ENCODE measurements at regions not wholly inside any gene's neighbourhood (a gene's known extent, or its start where the extent isn't known, plus 50 kb on each side); places are given as distances from the start of the nearest gene placed in this dataset.
A peak's percentile ranks its signal among the peaks of the same experiment; 100 is the strongest.

DNA sequence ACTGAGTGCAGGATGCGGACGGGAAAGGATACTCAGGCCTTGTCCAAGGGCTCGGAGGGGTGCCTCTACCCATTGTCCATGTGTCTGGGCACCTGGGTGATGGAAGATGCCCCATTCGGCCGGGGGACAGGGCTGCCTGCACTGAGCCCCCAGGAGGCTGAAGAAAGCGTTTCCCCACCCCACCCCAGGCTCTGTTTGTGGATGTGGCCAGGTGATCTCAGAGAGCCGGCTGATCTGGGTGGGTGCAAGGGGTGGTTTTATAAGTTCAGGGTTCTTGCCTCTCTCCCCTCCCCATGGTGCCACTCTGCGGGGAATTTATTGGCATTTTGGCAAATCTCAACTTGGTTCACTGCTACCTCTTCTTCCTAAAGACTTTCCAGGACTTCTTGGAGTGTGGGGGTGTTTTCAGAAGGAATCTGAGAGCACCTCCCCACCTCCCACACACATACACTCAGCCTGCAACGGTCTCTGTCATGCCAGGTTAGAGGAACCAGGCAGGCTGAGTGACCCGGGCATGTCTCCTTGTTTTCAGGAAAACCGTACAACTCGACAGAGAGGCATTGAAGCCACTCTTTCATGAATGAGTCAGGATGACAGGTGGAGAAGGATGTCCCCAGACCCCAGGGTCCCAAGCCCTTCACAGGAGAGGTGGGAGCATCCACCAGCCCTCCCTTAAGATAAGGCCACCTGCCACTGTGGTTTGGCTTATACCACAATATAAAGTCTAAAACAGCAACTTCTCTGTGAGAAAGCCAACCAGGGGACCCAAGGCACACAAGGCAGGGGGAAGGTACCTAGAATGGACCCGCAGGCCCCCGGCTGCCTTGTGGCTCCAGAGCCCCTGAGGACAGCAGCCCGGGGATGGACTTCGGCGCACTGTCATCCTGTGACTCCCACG is 174.9 kb downstream of the ETS2 start:
- peak in 1 of 2 donors; percentile 40 for DNase-seq

- DNase-seq, result peak; percentile 39 to 79
Measured at GRCh38 chr21:38979271-38980121, 173.8 kb downstream of the ETS2 start.

DNA sequence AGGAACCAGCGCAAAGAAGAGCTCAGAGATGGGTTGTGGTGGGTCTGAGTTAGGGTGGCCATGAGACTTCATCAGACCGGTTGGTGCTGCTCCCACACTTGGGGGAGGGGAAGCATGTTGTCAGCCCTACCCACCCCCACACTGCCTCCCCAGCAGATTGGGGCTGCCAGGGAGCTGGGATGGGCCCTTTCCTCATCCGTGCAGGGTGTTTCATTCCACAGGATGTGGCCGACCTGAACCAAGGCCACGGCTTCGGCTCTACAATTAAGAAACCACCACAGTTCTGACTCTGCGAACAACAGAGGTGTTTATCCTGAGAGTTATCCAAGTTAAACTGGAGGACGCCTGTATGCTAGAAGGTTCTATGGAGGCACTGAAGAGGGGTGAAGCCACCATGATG is 171.2 kb downstream of the ETS2 start:
- DNase-seq, result no peak

DNA sequence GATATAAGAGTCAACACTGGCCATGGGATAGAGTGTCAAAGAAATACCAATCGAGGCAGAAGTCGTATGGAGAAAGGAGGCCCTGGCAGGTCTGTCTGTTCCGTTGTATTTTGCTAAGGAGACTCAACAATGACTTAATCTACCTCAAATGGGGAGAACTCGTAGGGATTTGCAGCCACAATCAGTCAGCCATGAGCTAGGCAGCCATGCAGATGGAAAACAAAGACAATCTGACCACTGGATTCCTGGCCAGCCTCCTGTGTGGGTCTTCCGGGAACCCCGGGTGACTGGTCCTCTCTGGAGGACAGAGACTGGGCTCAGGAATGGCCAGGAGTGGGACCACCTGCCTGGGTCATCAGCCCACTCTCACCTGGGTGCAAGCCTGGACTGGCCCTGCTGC is 167.8 kb downstream of the ETS2 start:
- DNase-seq, result no peak

DNA sequence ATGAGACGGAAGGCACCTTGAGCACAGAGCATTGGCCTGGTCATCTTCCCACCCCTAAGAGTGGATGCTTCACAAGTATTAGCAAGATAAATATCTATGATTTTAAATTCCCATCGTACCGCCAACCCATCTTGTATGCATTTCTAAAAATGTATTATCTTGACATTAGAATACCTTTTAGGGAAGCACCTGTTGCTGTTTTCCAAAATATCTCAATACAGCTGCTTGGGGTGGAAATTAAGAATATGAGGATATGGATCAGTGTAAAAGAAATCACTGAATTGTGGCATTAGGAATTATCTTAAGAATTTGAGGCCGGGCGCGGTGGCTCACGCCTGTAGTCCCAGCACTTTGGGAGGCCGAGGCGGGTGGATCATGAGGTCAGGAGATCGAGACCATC is 166.3 kb downstream of the ETS2 start:
- DNase-seq, result no peak

DNA sequence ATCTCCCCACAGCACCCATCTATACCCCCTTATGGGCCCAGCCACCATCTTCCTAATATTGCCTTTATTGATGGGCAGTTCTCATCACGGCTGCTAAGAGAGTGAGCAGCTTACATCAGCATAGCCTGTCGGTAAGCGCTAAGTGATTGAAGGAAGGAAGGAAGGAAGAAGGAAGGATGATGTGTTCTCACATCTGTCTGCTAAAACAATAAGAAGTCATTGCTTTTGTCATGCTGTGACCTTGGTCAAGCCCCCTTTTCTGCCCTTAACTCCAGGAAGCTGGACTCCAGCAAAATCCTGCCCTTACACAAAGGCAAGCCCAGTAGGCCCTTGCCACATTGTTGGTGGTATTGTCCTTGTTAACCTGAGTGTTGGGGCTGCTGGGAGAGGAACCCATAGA is 165.0 kb downstream of the ETS2 start:
- no peak for DNase-seq

- no peak for DNase-seq
Measured at GRCh38 chr21:38968887-38969543, 163.3 kb downstream of the ETS2 start.

- DNase-seq, result no peak
Measured at GRCh38 chr21:38965910-38966504, 160.3 kb downstream of the ETS2 start.

DNA sequence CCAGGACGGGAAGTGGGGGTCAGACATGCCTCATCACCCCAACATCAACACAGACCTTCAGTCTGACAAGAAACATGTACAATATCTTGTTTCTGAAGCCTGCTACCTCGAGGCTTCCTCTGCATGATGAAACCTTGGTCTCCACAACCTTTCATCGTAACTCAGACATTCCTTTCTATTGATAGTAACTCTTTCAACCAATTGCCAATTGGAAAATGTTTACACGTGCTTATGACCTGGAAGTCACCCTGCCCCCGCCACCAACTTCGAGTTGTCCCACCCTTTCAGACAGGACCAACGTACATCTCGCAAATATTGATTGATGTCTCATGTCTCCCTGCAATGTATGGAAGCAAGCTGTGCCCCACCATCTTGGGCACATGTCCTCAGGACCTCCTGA is 159.5 kb downstream of the ETS2 start:
- DNase-seq, result no peak

- no peak for DNase-seq
Measured at GRCh38 chr21:38963006-38963405, 157.3 kb downstream of the ETS2 start.

DNA sequence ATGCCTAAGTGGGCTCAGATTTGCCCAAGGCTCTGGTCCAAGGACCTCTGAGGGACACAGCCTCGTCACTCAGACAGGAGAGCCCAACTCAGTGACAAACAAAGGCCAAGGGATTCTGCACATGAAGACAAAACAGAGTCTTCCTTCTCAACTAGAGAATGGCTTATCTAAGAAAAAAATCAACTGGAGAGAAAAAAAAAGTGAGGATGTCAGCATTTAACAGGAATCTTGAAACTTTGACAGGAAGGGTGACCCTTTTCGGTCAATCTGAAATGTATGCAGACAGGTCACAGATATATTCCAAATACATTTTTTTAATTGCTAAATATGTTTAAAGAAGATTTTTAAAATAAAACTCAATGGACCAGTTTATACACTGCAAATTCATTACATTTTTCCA is 154.5 kb downstream of the ETS2 start:
- no peak for DNase-seq

DNA sequence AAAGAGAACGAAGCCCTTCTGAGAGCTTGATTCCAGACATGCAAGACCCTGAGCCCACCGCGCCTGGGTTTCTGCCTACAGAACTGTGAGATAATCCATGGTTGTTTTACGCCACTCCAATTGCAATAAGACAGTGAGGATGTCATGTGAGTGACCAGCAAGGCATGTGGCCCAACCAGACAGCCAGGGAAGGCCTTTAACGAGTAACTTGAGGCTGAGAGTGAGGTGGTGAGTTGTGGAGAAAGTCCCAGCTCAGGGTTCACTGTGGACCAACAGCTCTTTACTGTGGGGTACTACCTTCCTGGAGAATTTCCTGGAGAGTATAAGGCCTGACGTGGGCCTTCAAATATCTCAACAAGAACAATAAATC is 153.9 kb downstream of the ETS2 start:
- DNase-seq, result no peak

GRCh38 chr21:38958940-38959691 is 153.4 kb downstream of the ETS2 start:
- peak; percentile 23 to 68 for DNase-seq

- no peak for DNase-seq
Measured at GRCh38 chr21:38958323-38958705, 152.6 kb downstream of the ETS2 start.

GRCh38 chr21:38957575-38958322 is 152.0 kb downstream of the ETS2 start:
- no peak for DNase-seq

DNA sequence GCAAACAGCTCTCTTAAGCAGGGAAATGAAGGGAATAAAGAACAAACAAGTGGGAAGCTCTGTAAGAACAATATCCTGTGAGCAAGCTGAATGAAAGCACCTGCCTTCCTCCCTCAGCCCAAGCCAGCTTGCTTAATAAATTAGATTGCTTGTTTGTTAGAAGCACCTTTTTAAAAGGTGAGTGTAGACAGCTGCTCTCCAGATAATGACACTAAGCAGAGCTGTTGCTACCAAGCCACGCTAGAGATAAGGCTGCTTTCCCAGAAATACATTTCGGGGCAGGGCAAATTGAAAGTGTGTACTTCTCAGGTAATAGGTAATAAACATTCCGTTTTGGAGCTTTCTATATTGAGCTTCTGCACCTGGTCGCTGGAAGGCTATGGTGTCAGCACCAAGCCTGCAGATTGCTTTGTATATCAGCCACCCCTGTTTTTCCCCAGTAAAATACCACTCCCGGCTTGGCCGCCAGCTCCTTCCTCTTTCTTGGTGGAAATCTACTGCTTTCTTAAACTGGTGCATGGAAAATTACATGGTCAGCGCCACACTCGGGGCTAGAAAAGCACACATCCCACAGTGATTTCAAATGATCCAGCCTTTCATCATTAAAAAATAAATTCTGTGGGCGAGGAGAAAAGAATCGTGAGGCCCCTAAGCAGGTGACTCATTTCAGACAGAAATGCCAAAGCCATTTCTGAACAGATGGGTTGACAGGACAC is 151.3 kb downstream of the ETS2 start:
- no peak for DNase-seq

- no peak for DNase-seq
Measured at GRCh38 chr21:38956521-38956855, 150.8 kb downstream of the ETS2 start.

- no peak for DNase-seq
Measured at GRCh38 chr21:38956007-38956406, 150.3 kb downstream of the ETS2 start.

DNA sequence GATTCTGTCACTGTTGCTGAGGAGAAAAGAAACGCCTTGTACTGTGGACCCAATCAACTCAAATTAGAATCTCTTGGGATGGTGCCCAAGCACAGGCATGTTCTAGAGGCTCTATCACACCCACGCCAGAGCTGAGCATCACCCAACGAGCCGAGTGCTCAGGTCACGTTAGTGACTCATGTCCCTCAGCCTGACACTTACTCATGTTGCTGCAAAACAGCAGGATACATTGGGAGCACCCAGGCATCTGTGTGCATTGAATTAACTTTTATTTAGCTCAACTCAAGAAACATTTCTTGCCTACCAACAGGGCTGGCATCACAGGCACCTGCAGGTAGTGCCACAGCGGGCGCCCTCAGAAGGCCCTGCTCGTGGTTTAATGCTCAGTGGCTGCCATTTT is 149.8 kb downstream of the ETS2 start:
- DNase-seq, result no peak

- DNase-seq, result no peak
Measured at GRCh38 chr21:38954588-38955004, 148.9 kb downstream of the ETS2 start.

- DNase-seq, result no peak
Measured at GRCh38 chr21:38953516-38953915, 147.8 kb downstream of the ETS2 start.

Measured in bone marrow (tissue), 2 donors.